ENCODE measurements at regions not wholly inside any gene's neighbourhood (a gene's known extent, or its start where the extent isn't known, plus 50 kb on each side); places are given as distances from the start of the nearest gene placed in this dataset.
"Not testable (repeated sequence)": the region's sequence is repeated elsewhere in the genome, so short reads cannot be mapped to it uniquely, and the experiment has no call there.

- DNase-seq (ENCODE audit: low read depth, low spot score) = no peak
Measured at GRCh38 chr18:39571511-39571910, 2005.9 kb upstream of the CELF4 start.

- DNase-seq (ENCODE audit: low read depth, low spot score) = not testable (repeated sequence)
Measured at GRCh38 chr18:39565551-39566230, 2000.1 kb upstream of the CELF4 start.

- no peak for DNase-seq (ENCODE audit: low read depth, low spot score)
Measured at GRCh38 chr18:39564716-39565115, 1999.1 kb upstream of the CELF4 start.

GRCh38 chr18:39561126-39561525 is 1995.5 kb upstream of the CELF4 start:
- DNase-seq (ENCODE audit: low read depth, low spot score) = no peak

- no peak for DNase-seq (ENCODE audit: low read depth, low spot score)
Measured at GRCh38 chr18:39558658-39559057, 1993.1 kb upstream of the CELF4 start.

DNA sequence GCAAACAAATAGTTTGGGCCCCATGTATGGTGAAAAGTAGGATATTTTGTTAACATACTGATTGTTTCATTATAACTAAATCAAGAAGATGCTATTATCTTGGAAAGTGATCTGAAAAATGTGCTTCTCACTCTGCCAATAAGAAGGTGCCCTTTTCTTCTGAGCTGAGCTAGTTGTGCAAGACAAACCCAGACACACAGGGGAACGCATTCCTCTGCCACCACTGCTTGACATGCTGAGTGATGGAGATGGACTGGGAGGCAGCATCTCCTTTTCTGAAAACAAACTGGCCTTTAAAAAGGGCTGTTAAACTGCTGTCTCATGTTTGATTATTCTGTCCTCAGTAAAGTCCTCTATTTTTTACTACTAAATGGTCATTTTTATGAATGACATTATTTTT is 1989.9 kb upstream of the CELF4 start:
- no peak for DNase-seq (ENCODE audit: low read depth, low spot score)

DNA sequence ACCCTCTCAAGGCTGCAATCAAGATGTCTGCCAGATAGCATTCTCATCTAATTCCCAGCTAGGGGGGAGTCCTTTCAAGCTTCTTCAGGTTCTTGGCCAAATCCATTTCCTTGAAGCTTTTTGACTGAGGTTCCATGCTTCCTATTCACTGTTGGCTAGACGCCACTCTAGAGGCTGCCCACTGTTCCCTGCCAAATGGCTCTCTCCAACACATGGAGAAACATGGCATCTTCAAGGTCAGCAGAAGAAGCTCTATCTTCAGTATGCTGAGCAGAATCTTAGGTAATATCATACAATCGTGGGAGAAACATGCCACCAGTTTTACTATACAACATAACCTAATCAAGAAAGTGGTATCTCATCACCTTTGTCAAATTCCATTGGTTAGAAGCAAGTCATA is 1985.1 kb upstream of the CELF4 start:
- DNase-seq (ENCODE audit: low read depth, low spot score) = no peak

- DNase-seq (ENCODE audit: low read depth, low spot score) = no peak
Measured at GRCh38 chr18:39549144-39549543, 1983.5 kb upstream of the CELF4 start.

DNA sequence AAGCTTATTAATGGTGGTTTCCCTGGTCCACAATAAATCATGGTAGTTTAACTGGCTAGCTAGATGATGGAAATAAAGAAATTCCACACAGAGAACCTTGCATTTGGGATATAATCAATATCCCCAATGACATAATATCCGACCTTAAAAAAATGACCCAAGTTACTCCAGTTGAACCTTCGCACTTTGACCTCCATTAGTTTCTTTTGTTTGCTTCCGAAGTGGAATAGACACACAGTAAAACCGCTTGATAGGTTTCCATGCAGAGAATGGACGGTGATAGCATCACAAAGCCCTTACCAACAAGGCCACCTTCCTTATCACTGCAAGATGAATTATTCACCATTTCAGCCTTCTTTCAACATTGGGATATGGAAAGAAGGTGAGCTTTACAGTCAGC is 1966.1 kb upstream of the CELF4 start:
- DNase-seq (ENCODE audit: low read depth, low spot score) = no peak

DNA sequence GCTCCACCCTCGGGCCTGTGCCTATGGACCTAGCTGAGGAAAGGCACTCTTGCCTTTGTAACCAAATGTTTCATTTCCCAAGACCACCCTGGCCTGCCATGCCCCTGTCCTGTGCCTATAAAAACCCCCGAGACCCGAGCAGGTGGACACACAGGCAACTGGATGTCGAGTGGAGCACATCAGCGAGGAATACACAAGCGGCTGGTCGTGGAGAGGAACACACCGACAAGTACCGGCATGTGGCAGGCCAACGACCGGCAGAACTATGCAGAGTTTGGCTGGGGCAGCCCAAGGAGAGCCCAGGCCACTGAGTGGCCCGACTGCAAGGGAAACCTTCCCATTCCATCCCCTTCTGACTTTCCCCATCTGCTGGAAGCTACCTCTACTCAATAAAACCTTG is 1963.8 kb upstream of the CELF4 start:
- no peak for DNase-seq (ENCODE audit: low read depth, low spot score)

- DNase-seq (ENCODE audit: low read depth, low spot score) = no peak
Measured at GRCh38 chr18:39527465-39527864, 1961.9 kb upstream of the CELF4 start.

- no peak for DNase-seq (ENCODE audit: low read depth, low spot score)
Measured at GRCh38 chr18:39524370-39524769, 1958.8 kb upstream of the CELF4 start.

DNA sequence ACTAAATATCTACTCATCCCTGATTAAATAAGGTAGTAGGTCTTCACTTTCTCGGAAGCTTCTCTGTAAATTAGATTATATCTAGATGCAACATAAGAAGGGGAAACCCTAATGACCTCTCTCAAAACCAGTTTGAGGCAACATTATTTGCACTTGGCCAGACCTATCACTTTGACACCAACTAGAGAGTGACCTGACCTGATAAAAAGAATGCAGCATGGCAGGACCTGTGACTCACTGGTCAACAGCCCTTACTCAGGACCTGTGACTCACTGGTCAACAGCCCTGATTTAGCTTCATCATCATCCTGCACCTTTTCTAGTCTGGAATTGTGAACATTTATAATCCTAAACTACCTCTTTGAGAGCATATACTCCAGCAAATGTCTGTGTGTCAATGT is 1957.7 kb upstream of the CELF4 start:
- no peak for DNase-seq (ENCODE audit: low read depth, low spot score)

- DNase-seq (ENCODE audit: low read depth, low spot score) = no peak
Measured at GRCh38 chr18:39521164-39521563, 1955.6 kb upstream of the CELF4 start.

GRCh38 chr18:39519741-39520140 is 1954.1 kb upstream of the CELF4 start:
- no peak for DNase-seq (ENCODE audit: low read depth, low spot score)

GRCh38 chr18:39515299-39515698 is 1949.7 kb upstream of the CELF4 start:
- DNase-seq (ENCODE audit: low read depth, low spot score) = no peak

DNA sequence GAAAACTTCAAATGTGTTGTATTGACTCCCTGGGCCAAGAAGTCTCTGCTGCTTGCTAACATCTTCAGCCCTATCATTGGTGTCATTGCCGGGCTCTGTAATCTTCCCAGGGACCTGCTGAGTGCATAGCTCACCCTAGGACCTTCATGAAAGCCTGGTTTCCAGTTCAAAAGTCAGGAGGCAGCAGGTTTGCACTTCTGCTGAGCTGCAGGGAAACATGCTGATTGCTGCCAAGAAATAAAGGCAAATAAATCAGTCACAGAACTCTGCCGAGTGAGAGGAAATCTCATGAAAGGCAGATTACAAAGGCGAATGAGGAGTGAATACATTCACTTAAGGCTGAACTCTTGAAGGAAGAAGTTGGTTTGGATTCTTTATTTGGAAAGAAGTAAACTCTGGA is 1947.6 kb upstream of the CELF4 start:
- DNase-seq (ENCODE audit: low read depth, low spot score) = no peak

GRCh38 chr18:39506581-39507330 is 1941.2 kb upstream of the CELF4 start:
- DNase-seq (ENCODE audit: low read depth, low spot score) = no peak

DNA sequence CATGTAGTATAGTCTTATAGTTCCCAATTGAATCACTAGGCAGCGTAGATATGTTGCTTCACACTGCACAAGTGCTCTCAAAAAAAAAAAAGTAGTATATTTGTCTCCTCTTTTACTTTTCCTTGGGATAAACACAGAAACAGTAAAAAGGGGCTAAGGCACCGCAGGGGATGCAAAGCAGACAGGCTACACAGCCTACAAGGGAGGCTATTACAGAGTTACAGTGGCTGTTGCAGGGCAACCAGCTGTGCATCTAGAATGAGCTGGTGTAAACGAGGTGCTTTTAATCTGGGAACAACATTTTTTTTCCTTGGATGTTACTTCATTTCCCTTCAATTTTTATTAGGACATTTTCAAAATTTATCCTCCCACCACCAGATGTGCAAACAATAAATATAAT is 1934.7 kb upstream of the CELF4 start:
- DNase-seq (ENCODE audit: low read depth, low spot score) = no peak

DNA sequence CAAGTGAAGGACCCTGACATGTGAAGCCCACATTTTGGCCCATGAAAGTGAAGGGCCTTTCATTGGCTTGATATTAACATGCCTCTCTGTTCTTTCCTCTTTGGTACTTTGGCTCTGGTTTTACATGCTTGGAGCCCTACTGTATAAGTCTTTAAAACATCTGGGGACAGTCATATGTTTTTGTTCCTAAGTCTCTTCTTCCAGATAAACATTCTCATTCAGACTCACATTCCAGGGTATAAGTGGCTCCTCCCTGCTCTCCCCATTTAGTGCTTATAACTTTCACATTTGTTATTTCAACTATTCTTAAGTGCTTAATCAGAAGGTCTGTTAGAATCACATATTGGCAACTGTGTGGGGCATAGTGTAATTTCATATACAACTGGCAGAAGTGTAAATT is 1932.2 kb upstream of the CELF4 start:
- DNase-seq (ENCODE audit: low read depth, low spot score) = no peak

DNA sequence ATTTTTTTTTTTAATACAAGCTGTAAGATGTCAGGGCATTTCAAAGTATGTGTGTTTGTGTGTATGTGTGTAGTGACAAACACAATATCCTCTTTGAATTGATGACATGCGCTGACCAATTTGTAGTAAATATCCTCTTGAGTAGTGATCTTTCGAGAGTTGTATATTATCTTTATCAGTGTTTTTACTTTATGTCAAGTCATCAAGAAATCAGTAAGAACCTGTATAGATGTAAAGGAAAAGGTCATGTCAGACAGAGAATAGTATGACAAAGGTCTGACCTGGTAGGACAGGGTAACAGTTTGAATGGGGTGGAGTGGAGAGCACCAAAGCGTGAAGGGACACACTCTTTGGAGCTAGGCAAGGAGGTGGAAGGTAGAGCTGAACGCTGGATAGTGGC is 1931.4 kb upstream of the CELF4 start:
- DNase-seq (ENCODE audit: low read depth, low spot score) = no peak

- DNase-seq (ENCODE audit: low read depth, low spot score) = no peak
Measured at GRCh38 chr18:39494211-39494896, 1928.8 kb upstream of the CELF4 start.

DNA sequence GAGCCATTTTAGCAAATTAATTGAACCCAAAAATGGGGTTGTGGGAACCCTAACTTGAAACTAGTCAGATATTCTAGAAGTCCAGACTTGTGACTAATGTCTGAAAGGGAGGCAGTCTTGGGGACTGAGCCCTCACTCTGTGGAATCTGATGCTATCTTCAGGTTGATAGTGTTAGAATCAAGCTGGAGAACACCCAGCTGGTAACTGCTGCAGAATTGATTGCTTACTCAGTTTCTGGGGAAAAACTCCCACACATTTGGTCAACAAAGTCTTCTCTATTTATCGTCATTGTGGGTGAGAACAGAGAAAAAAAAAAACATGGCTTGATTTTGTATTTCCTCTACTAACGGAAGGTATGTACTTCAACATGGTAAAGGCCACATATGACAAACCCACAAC is 1925.8 kb upstream of the CELF4 start:
- DNase-seq (ENCODE audit: low read depth, low spot score) = no peak

All from iPS DF 19.7 (cell line).